Amniotic stem cell (primary cell): ENCODE measurements at regions not wholly inside any gene's neighbourhood (a gene's known extent, or its start where the extent isn't known, plus 50 kb on each side); places are given as distances from the start of the nearest gene placed in this dataset.
A peak's percentile ranks its signal among the peaks of the same experiment; 100 is the strongest.

Experiments
- DNase-seq: peaks from one replicate; lab custom pipeline; 2025; lab: John Stamatoyannopoulos, UW

GRCh38 chr12:47560415-47560814 is 145.4 kb downstream of the RPAP3 start:
- no peak for DNase-seq

GRCh38 chr12:47558625-47559345 is 147.0 kb downstream of the RPAP3 start:
- no peak for DNase-seq

GRCh38 chr12:47557386-47557785 is 148.4 kb downstream of the RPAP3 start:
- no peak for DNase-seq

- DNase-seq, result no peak
These were observed 149.4 kb downstream of the RPAP3 start for GRCh38 chr12:47556261-47557030.

DNA sequence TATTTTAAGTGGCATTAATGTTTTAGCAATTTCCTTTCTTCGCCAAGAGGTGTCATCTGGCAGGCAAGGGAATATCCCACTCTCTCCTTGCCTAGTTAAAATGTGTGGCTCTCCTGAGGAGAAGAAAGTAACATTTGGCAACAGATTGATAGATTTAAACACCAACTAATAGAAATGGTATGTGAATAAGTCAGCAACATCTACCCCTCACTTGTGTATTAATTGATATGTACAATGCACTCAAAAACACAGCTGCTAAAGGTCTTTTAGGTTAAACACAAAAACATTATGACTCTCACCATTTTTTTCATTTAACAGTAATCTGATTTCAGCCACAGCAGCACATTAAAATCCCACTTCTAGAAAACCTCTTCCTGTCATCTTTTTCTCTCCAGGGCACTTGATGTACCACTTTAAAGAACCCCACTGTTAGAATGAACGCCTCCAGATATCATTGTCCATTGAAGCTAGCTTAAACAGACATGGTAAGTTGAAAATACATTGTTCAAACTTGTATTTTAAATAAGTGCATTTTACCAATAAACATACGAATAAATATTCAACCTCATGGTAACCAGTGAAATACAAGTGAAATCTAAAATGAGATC is 151.7 kb downstream of the RPAP3 start:
- DNase-seq, result no peak

- no peak for DNase-seq
These were observed 152.6 kb downstream of the RPAP3 start for GRCh38 chr12:47553266-47553665.

GRCh38 chr12:47551426-47551851 is 154.4 kb downstream of the RPAP3 start:
- DNase-seq, result no peak

DNA sequence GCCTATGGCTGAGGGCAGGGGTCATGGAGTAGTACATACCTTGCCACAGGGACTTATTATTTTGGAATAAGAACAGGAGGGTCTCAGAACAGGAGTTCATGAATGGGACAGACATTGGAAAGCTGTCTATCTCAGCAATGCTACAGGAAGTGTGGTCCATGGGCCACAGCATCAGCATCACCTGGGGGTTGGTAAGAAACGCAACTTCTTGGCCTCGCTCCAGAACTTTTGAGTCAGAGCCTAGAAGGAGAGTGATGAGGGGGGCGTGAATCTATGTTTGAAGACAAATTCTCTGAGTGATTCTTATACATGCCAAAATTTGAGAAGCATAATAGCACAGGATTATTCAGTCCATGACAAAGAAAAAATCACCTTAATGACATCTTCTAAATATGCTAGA is 156.6 kb downstream of the RPAP3 start:
- DNase-seq, result no peak

- DNase-seq, result no peak
These were observed 157.4 kb downstream of the RPAP3 start for GRCh38 chr12:47548401-47548800.

- peak; percentile 48 for DNase-seq
These were observed 158.8 kb downstream of the RPAP3 start for GRCh38 chr12:47547077-47547476.

DNA sequence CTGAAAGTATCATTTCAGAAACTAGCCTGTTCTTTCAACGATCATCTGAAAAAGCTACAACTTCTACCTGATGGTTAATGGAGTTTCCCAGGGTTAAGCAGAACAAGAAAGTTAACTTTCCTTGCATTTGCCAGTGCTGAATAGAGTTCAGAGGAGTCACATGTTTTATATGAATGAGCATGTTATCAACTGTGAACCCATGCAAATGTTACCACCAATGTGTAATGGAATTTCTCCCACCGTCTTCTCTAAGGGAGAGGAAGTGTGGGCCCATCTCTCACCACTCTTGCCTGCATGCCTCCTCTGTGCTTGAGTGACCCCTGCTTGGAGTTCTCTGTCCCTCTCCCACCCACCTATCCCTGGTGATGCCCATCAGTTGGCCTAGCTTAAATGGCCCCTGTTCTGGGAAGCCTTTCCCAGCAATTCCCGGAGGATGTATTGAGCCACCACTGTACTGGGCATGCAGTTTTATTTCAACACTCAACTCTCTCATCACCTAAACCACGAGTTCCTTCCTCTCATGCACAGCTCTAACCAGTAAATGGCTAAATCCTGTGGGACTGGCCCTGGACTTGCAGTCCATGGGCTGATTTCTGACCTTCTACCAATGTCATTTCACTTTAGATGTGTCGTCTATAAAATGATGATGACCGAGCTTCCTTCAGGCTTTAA is 159.8 kb downstream of the RPAP3 start:
- no peak for DNase-seq

GRCh38 chr12:47534695-47535094 is 171.1 kb downstream of the RPAP3 start:
- no peak for DNase-seq

DNA sequence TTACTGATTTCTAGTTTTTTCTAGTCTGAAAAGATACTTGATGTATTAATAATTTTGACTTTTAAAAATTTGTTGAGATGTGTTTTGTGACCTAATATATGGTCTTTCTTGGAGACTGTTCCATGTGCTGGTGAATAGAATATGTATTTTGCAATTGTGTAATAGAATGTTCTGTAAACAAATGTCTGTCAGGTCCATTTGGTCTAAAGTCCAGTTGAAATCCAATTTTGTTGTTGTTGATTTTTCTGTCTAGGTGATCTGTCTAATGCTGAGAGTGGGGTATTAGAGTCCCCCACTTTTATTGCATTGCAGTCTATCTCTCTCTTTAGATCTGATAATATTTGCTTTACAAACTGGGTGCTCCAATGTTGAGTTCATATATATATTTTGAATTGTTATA is 175.8 kb downstream of the RPAP3 start:
- DNase-seq, result no peak

- DNase-seq, result peak; percentile 19
These were observed 178.0 kb downstream of the RPAP3 start for GRCh38 chr12:47527816-47528215.

- no peak for DNase-seq
These were observed 185.8 kb downstream of the RPAP3 start for GRCh38 chr12:47520029-47520428.

GRCh38 chr12:47517122-47517521 is 188.7 kb downstream of the RPAP3 start:
- no peak for DNase-seq

- DNase-seq, result peak; percentile 88
These were observed 196.4 kb downstream of the RPAP3 start for GRCh38 chr12:47509398-47509851.

DNA sequence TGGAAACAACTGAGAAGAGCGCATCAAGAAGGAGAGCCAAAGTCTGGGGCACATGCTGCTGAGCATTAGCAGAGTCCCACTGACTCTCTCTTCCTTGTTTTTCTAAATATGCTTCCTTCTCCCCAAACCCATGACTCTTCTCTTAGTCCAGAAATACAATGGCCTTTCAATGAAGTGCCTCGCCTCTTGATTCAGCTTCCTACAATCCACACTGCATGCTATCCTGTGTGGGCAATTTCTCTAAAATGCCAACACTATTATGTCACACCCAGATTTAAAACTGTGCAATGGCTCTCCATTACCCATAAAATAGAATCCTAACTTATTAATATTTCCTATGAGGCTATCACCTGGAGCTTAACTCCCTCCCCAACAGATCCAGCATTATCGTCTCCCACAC is 198.6 kb downstream of the RPAP3 start:
- no peak for DNase-seq

- DNase-seq, result peak; percentile 43
These were observed 200.9 kb downstream of the RPAP3 start for GRCh38 chr12:47504775-47505446.

GRCh38 chr12:47493801-47494200 is 212.0 kb downstream of the RPAP3 start:
- no peak for DNase-seq

DNA sequence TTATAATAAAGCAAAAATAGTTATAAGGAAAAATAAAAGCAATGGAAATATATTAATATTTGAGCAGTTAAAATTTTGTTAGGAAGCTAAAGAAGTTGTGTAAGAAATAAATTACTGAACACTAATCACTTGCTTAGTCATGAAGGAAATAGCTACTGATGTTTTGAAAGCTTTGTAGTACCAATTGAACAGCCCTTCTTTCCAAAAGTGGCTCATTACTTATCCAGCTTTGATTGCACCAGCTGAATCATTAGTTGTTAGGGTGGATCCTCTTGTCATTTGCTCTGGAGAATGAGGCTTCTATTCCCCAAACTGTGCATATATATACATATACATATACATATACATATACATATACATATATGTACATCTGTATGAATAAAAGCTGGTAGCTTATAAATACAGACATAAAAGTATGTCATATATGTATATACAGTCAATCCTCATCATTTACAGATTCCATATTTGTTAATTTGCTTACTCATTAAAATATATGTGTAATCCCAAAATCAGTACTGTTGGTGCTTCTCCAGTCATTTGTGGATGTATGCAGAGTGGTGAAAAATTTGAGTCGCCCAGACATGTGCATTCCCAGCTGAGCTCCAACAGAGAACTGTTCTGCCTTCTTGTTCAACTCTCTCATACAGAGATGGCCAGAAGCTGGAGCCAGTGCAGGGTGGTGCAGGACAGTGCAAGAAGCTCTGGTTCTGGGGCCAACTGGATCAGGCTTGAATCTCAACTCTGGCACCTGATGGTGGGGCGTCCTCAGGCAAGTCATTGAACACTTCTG is 214.1 kb downstream of the RPAP3 start:
- no peak for DNase-seq
